Ishikawa (cell line): ENCODE measurements at regions not wholly inside any gene's neighbourhood (a gene's known extent, or its start where the extent isn't known, plus 50 kb on each side); places are given as distances from the start of the nearest gene placed in this dataset.

Experiments used
- CEBPB ChIP-seq: IDR thresholded peaks from 2 replicates; pipeline ENCODE4 v1.6.1; 2012
- CREB1 ChIP-seq: IDR thresholded peaks from 2 replicates; pipeline ENCODE4 v1.6.1; 2012; ENCODE audit warnings: low read depth
- EGR1 ChIP-seq: IDR thresholded peaks from 2 replicates; pipeline ENCODE4 v1.6.1; 2012
- EP300 ChIP-seq: IDR thresholded peaks from 2 replicates; pipeline ENCODE4 v1.6.1; 2012; ENCODE audit warnings: borderline replicate concordance
- FOXM1 ChIP-seq: IDR thresholded peaks from 2 replicates; pipeline ENCODE4 v1.6.1; 2012; ENCODE audit warnings: low read depth, borderline replicate concordance
- NFIC ChIP-seq: IDR thresholded peaks from 2 replicates; pipeline ENCODE4 v1.6.1; 2012
- RAD21 ChIP-seq: IDR thresholded peaks from 2 replicates; pipeline ENCODE4 v1.6.1; 2012; ENCODE audit warnings: low read depth
- REST ChIP-seq: IDR thresholded peaks from 2 replicates; pipeline ENCODE4 v1.6.1; 2012; ENCODE audit warnings: low read depth, mild to moderate bottlenecking
- TAF1 ChIP-seq: IDR thresholded peaks from 2 replicates; pipeline ENCODE4 v1.6.1; 2012; ENCODE audit warnings: low read depth, mild to moderate bottlenecking
- TCF12 ChIP-seq: IDR thresholded peaks from 2 replicates; pipeline ENCODE4 v1.6.1; 2012; ENCODE audit warnings: low read depth
- TEAD4 ChIP-seq: IDR thresholded peaks from 2 replicates; pipeline ENCODE4 v1.6.1; 2012
- YY1 ChIP-seq: IDR thresholded peaks from 2 replicates; pipeline ENCODE4 v1.6.1; 2012; ENCODE audit warnings: low read depth
- ZBTB7A ChIP-seq: IDR thresholded peaks from 2 replicates; pipeline ENCODE4 v1.6.1; 2012; ENCODE audit warnings: low read depth
- TF ChIP-seq, protein P1 (sequence below): IDR thresholded peaks from 2 replicates; pipeline ENCODE4 v1.6.1; 2012
- TF ChIP-seq, protein P2 (sequence below): IDR thresholded peaks from 2 replicates; pipeline ENCODE4 v1.6.1; 2012

DNA sequence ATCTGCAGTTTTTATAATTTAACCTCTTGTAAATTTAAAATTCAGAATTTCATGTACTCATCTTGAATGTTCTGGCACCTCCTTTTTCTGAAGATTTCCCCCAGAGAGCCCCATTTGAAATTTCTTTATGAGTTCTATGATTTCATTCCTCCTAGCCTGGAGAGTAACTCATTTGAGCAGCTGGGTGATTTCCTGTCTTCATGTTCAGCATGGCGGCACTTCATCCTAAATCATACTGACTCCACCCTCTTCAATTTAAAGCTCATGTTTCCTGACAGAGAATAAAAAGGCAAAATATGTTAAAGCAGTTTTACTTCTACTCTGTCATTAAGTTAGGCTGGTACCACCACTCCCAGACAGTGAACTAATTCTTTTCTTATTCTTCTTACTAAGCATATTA, 250.9 kb upstream of the POU3F2 start:
- TF ChIP-seq CEBPB, result no peak
- TF ChIP-seq YY1, result no peak
- TF ChIP-seq ZBTB7A, result no peak
- TF ChIP-seq, protein P1, sequence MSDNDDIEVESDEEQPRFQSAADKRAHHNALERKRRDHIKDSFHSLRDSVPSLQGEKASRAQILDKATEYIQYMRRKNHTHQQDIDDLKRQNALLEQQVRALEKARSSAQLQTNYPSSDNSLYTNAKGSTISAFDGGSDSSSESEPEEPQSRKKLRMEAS, result no peak
- no peak for TF ChIP-seq EP300
- no peak for TF ChIP-seq REST
- TF ChIP-seq, protein P2, sequence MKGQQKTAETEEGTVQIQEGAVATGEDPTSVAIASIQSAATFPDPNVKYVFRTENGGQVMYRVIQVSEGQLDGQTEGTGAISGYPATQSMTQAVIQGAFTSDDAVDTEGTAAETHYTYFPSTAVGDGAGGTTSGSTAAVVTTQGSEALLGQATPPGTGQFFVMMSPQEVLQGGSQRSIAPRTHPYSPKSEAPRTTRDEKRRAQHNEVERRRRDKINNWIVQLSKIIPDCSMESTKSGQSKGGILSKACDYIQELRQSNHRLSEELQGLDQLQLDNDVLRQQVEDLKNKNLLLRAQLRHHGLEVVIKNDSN, result no peak
- TF ChIP-seq FOXM1, result no peak

DNA sequence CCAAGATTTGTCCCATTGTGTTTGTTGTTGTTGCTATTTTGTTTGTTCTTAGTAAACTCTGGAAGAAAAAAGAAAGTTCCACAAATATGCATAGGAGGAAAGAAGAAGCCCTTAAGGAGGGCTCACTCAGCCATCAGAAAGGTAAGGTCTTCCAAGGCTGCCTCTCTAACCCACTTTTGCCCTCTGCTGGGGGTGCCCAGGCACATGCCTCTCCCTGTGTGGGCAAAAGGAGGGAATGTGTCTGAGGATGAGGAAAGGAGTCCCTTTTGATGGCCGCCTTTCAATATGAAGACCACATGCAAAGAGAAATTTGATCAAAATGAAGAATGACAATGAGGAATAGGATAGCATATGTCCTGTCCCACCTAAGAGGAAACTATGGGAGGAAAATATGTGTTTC, 248.2 kb upstream of the POU3F2 start:
- no peak for TF ChIP-seq CREB1
- no peak for TF ChIP-seq NFIC
- TF ChIP-seq FOXM1, result no peak
- TF ChIP-seq EP300, result no peak
- TF ChIP-seq, protein P2, result no peak
- TF ChIP-seq REST, result no peak
- no peak for TF ChIP-seq EGR1
- TF ChIP-seq ZBTB7A, result no peak

DNA sequence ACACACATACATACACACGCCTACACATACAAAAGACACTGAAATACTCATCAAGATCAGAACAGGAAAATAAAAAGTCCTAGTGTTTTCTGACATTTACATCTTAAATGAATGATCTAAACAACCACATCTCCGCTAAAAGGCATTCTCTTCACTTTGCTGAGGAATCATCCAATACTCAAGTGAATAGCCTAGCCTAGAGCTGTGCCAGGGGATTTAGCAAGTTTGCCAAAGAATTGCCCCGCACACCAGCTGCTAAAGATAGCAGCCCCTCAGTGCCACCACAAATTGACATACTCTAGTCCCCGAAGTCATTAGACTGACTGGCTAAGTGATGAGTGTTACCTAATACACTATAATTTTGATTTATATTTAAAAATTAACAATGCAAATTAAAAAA, 246.8 kb upstream of the POU3F2 start:
- no peak for TF ChIP-seq EGR1
- TF ChIP-seq, protein P2, result no peak
- TF ChIP-seq NFIC, result no peak
- TF ChIP-seq ZBTB7A, result no peak
- TF ChIP-seq FOXM1, result no peak
- no peak for TF ChIP-seq YY1
- TF ChIP-seq, protein P1, result no peak
- TF ChIP-seq EP300, result no peak
- no peak for TF ChIP-seq CEBPB
- TF ChIP-seq RAD21, result no peak
- no peak for TF ChIP-seq CREB1
- TF ChIP-seq REST, result no peak
- TF ChIP-seq TAF1, result no peak

- no peak for TF ChIP-seq ZBTB7A
- no peak for TF ChIP-seq TCF12
- no peak for TF ChIP-seq YY1
- no peak for TF ChIP-seq EP300
Observed at GRCh38 chr6:98589536-98589935, 244.8 kb upstream of the POU3F2 start.

DNA sequence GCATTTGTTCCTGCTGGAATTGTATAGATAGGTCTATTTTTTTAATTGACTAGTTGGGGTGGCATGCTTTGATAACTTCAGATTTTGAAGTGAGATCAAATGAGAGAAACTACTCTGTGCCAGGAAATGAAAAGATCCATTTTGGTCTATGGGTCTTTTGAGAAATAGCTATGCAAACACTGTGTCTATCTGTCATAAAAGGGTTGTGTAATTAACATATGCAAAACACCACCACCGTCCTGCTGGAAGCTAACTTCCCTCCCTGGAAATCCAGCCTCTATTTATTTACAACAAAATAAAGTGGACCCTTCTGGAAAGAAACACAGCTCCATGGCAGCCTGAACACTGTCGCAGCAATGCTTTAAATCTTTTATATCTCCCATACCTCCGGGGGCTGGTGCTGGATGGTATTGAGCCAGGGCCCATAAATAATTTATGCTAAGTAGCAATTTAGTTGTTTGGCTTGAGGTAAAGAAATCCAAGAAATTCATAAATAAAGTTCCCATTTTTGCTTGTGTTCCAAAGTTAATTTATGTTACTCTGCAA, 244.2 kb upstream of the POU3F2 start:
- TF ChIP-seq FOXM1 (no peak), REST (no peak), TCF12 (no peak), TEAD4 (no peak), ZBTB7A (no peak), CEBPB (no peak), YY1 (no peak), CREB1 (no peak), NFIC (no peak), EGR1 (no peak), RAD21 (no peak), TAF1 (no peak), EP300 (no peak)
- TF ChIP-seq, protein P1, result no peak
- TF ChIP-seq, protein P2, result no peak
